ENCODE measurements at regions not wholly inside any gene's neighbourhood (a gene's known extent, or its start where the extent isn't known, plus 50 kb on each side); places are given as distances from the start of the nearest gene placed in this dataset.

DNA sequence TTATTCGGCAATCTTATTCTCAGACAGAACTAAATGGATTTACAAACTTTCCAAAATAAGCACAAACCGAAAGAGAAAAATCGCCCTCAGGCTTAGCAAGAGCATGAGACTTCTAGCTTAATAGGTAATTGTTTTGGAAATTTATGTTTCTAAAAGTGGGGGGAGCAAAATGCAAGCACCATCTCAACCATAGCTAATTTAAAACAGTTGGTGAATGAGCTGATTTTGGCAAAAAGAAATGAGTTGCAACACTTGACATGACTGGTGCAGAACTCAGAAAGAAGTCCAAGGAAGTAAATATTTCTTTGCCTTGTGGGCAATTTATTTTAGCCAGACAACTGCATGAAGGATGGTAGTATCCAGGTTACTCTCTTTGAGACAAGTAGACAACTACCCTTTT lies 71.5 kb upstream of the PTGFR start:
- no peaks in the 10 kb centered on the region for H3K27me3 ChIP-seq (replicated peaks in 1 of 7)

DNA sequence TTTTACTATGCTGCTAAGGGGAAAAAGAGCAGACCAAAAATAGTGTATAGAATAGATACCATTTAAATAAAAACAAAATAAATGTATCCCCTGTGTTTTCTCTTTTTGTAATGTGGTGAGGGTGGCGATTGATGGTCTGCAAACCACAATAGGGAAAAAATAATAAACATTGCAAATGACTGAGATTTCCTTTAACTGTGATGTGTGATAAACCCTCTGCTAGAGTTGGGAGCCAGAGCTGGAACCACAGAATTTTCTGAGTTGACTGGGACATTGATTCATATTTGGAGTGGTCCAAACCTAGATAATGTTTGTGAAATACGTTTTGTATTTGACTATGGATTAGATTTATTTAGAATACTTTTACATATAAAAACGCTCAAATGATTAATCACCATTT lies 70.6 kb upstream of the PTGFR start:
- no peak overlapping the region for H3K4me3 ChIP-seq
- no peaks in the 10 kb centered on the region for H3K9me3 ChIP-seq
- TF ChIP-seq, protein P1, sequence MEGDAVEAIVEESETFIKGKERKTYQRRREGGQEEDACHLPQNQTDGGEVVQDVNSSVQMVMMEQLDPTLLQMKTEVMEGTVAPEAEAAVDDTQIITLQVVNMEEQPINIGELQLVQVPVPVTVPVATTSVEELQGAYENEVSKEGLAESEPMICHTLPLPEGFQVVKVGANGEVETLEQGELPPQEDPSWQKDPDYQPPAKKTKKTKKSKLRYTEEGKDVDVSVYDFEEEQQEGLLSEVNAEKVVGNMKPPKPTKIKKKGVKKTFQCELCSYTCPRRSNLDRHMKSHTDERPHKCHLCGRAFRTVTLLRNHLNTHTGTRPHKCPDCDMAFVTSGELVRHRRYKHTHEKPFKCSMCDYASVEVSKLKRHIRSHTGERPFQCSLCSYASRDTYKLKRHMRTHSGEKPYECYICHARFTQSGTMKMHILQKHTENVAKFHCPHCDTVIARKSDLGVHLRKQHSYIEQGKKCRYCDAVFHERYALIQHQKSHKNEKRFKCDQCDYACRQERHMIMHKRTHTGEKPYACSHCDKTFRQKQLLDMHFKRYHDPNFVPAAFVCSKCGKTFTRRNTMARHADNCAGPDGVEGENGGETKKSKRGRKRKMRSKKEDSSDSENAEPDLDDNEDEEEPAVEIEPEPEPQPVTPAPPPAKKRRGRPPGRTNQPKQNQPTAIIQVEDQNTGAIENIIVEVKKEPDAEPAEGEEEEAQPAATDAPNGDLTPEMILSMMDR (IDR thresholded peaks at IDR 0.05 in 8 of 11, conservative IDR thresholded peaks at IDR 0.05 in 3 of 11) = no peak
- TF ChIP-seq POLR2A (IDR thresholded peaks at IDR 0.05) (no peak), POLR2AphosphoS5 (IDR thresholded peaks at IDR 0.05) (no peak)
- WGBS, 5 donors = 65 to 81% (median 71%) methylated on average over 3 of the region's 3 CpGs
- H3K4me1 ChIP-seq = no peaks in the 10 kb centered on the region
- no peak overlapping the region for H3K27ac ChIP-seq
- no peaks in the 10 kb centered on the region for H3K27me3 ChIP-seq (replicated peaks in 1 of 7)
- H3K36me3 ChIP-seq = no peaks in the 10 kb centered on the region
- no peak for DNase-seq
- intact Hi-C loops (cut with DNase I; ENCODE audit: low total_unique reads) = no loop called here

More for the DNA sequence above, 71.5 kb upstream of the PTGFR start:
- no peak overlapping the region for H3K27ac ChIP-seq
- no peaks in the 10 kb centered on the region for H3K36me3 ChIP-seq
- H3K4me1 ChIP-seq = no peaks in the 10 kb centered on the region
- no peak overlapping the region for H3K4me3 ChIP-seq
- H3K9me3 ChIP-seq = no peaks in the 10 kb centered on the region
- DNase-seq = no peak
- intact Hi-C loops (cut with DNase I; ENCODE audit: low total_unique reads) = no loop called here
- 76 to 86% (median 81%) methylated on average over 3 of the region's 3 CpGs for WGBS, 5 donors
- TF ChIP-seq, protein P1 (IDR thresholded peaks at IDR 0.05 in 8 of 11, conservative IDR thresholded peaks at IDR 0.05 in 3 of 11) = no peak
- no peak for TF ChIP-seq POLR2AphosphoS5 (IDR thresholded peaks at IDR 0.05)
- TF ChIP-seq POLR2A (IDR thresholded peaks at IDR 0.05) = no peak

DNA sequence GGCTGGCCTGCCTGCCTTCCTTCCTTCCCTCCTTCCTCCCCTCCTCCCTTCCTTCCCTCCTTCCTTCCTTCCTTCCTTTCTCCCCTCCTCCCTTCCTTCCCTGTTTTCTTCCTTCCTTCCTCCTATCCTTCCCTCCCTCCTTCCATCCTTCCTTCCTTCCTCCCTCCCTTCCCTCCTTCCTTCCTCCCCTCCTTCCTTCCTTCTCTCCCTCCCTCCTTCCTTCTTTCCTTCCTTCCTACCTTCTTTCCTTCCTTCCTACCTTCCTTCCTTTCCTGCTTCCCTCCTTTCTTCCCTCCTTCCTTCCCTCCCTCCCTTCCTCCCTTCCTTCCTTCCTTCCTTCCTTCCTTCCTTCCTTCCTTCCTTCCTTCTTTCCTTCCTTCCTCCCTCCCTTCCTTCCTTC lies 70.1 kb upstream of the PTGFR start:
- H3K4me1 ChIP-seq = no peaks in the 10 kb centered on the region
- H3K4me3 ChIP-seq = no peak overlapping the region
- no peaks in the 10 kb centered on the region for H3K36me3 ChIP-seq
- TF ChIP-seq POLR2AphosphoS5 (IDR thresholded peaks at IDR 0.05) (no peak), POLR2A (IDR thresholded peaks at IDR 0.05) (no peak)
- TF ChIP-seq, protein P1 (IDR thresholded peaks at IDR 0.05 in 8 of 11, conservative IDR thresholded peaks at IDR 0.05 in 3 of 11) = no peak
- H3K9me3 ChIP-seq = no peaks in the 10 kb centered on the region
- no peaks in the 10 kb centered on the region for H3K27me3 ChIP-seq (replicated peaks in 1 of 7)
- intact Hi-C loops (cut with DNase I; ENCODE audit: low total_unique reads) = no loop called here
- no peak for DNase-seq
- H3K27ac ChIP-seq = no peak overlapping the region

DNA sequence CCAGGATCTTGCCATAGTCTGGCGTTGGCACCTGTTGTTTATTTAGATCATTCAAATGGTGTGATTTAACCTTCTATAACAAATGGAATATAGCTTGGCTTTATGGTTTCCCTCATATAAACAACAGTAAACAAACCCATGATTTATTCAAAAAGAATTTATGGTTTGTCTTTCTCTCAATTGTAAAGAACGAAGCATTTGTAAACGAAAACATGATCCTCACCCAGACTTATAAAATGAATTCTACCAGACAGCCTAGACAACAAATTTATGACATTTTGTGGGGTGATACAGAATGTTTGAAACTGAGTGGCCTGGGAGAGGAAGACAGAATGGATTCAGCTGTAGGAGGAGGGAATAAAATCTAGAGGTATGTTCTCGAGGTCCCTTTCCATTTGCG lies 66.1 kb upstream of the PTGFR start:
- WGBS, 5 donors = 85 to 89% (median 87%) methylated on average over 5 of the region's 5 CpGs
- no peak for TF ChIP-seq POLR2A (IDR thresholded peaks at IDR 0.05)
- TF ChIP-seq POLR2AphosphoS5 (IDR thresholded peaks at IDR 0.05) = no peak
- TF ChIP-seq, protein P1 (IDR thresholded peaks at IDR 0.05 in 8 of 11, conservative IDR thresholded peaks at IDR 0.05 in 3 of 11) = no peak
- no peak overlapping the region for H3K27ac ChIP-seq
- no peaks in the 10 kb centered on the region for H3K36me3 ChIP-seq
- no peaks in the 10 kb centered on the region for H3K9me3 ChIP-seq
- H3K4me3 ChIP-seq = no peak overlapping the region
- no peak for DNase-seq
- intact Hi-C loops (cut with DNase I; ENCODE audit: low total_unique reads) = no loop called here
- no peaks in the 10 kb centered on the region for H3K4me1 ChIP-seq
- H3K27me3 ChIP-seq (replicated peaks in 1 of 7) = no peaks in the 10 kb centered on the region

Data from spleen (tissue), 11 donors.